Neural progenitor cell (in vitro differentiated cells): ENCODE measurements at regions not wholly inside any gene's neighbourhood (a gene's known extent, or its start where the extent isn't known, plus 50 kb on each side); places are given as distances from the start of the nearest gene placed in this dataset.

ENCODE experiments used
- DNase-seq: peaks from one replicate; pipeline ENCODE4 v3.0.0-alpha.2; 2016; ENCODE audit warnings: low spot score
- H2AFZ ChIP-seq: fragments of 200-600 bp; sonication (generic); replicated peaks from 2 replicates; pipeline ENCODE4 v1.6.1; 2016; ENCODE audit warnings: antibody characterized with exemption
- H3F3A ChIP-seq: fragments of 200-600 bp; sonication (generic); 2 replicates; pipeline ENCODE4 v1.6.1; 2016; ENCODE audit warnings: antibody characterized with exemption, low read depth
- H3K27ac ChIP-seq: fragments of 200-600 bp; sonication (generic); 2 replicates; pipeline ENCODE4 v1.5.1; 2016; ENCODE audit warnings: mild to moderate bottlenecking
- H3K27me3 ChIP-seq: fragments of 200-600 bp; sonication (generic); 2 replicates; pipeline ENCODE4 v1.6.1; 2016; ENCODE audit warnings: mild to moderate bottlenecking, moderate library complexity
- H3K36me3 ChIP-seq: fragments of 200-600 bp; sonication (generic); 2 replicates; pipeline ENCODE4 v1.5.1; 2016
- H3K4me1 ChIP-seq: fragments of 200-600 bp; sonication (generic); 2 replicates; pipeline ENCODE4 v1.6.1; 2016; ENCODE audit warnings: mixed run types
- H3K4me2 ChIP-seq: fragments of 200-600 bp; sonication (generic); 2 replicates; pipeline ENCODE4 v1.6.1; 2016
- H3K4me3 ChIP-seq: fragments of 200-600 bp; sonication (generic); 2 replicates; pipeline ENCODE4 v1.5.1; 2016
- H3K79me2 ChIP-seq: fragments of 200-600 bp; sonication (generic); 2 replicates; pipeline ENCODE4 v1.6.1; 2016; ENCODE audit warnings: low read depth
- H3K9ac ChIP-seq: fragments of 200-600 bp; sonication (generic); 2 replicates; pipeline ENCODE4 v1.6.1; 2016
- H3K9me3 ChIP-seq: fragments of 200-600 bp; sonication (generic); 2 replicates; pipeline ENCODE4 v1.5.1; 2016; ENCODE audit warnings: low read depth
- H4K20me1 ChIP-seq: fragments of 200-600 bp; sonication (generic); 2 replicates; pipeline ENCODE4 v1.6.1; 2016; ENCODE audit warnings: low read depth
- H3K27ac Mint-ChIP-seq: 3 replicates; pipeline ENCODE4 v1.8.0; 2021; ENCODE audit warnings: mixed read lengths
- H3K27me3 Mint-ChIP-seq: 2 replicates; pipeline ENCODE4 v1.8.0; 2022; ENCODE audit warnings: low read depth, mild to moderate bottlenecking, inconsistent platforms, moderate library complexity, mixed read lengths; ENCODE audit not compliant: insufficient read depth
- H3K36me3 Mint-ChIP-seq: 3 replicates; pipeline ENCODE4 v1.8.0; 2021; ENCODE audit warnings: mixed read lengths
- H3K4me1 Mint-ChIP-seq: 3 replicates; pipeline ENCODE4 v1.8.0; 2021; ENCODE audit warnings: mixed read lengths
- H3K4me3 Mint-ChIP-seq: 3 replicates; pipeline ENCODE4 v1.8.0; 2021; ENCODE audit warnings: mild to moderate bottlenecking, moderate library complexity, mixed read lengths
- H3K9me3 Mint-ChIP-seq: 3 replicates; pipeline ENCODE4 v1.8.0; 2020; ENCODE audit warnings: mixed read lengths
- EZH2 ChIP-seq: fragments of 200-600 bp; sonication (generic); IDR thresholded peaks from 2 replicates; pipeline ENCODE4 v1.6.1; 2017; ENCODE audit warnings: antibody characterized with exemption, mild to moderate bottlenecking, moderate library complexity
- EZH2phosphoT487 ChIP-seq: fragments of 200-600 bp; sonication (generic); IDR thresholded peaks from 2 replicates; pipeline ENCODE4 v1.6.1; 2017; ENCODE audit warnings: antibody characterized with exemption
- TF ChIP-seq, protein P1 (sequence below): fragments of 200-600 bp; sonication (generic); IDR thresholded peaks from 2 replicates; pipeline ENCODE4 v1.5.1; 2017; ENCODE audit warnings: antibody characterized with exemption, mild to moderate bottlenecking

DNA sequence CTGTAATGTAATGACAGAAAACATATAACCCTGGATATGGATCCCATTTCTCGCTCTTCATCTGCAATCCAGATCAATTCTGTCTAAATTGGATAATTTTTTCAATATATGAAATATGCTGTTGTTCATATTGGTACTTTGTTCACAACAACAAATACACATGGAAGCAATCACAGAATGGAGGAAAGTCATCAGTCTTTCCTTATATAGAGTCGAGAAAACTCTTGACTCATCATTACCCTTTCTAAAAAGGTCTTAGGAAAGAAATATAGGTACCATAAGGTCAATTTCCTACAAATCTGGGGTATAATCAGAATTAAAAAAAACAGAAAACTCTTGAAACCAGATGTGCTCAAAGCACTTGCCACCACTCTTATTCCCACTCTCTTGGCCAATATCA is 677.6 kb upstream of the ID4 start:
- TF ChIP-seq EZH2phosphoT487 = no peak
- TF ChIP-seq, protein P1, sequence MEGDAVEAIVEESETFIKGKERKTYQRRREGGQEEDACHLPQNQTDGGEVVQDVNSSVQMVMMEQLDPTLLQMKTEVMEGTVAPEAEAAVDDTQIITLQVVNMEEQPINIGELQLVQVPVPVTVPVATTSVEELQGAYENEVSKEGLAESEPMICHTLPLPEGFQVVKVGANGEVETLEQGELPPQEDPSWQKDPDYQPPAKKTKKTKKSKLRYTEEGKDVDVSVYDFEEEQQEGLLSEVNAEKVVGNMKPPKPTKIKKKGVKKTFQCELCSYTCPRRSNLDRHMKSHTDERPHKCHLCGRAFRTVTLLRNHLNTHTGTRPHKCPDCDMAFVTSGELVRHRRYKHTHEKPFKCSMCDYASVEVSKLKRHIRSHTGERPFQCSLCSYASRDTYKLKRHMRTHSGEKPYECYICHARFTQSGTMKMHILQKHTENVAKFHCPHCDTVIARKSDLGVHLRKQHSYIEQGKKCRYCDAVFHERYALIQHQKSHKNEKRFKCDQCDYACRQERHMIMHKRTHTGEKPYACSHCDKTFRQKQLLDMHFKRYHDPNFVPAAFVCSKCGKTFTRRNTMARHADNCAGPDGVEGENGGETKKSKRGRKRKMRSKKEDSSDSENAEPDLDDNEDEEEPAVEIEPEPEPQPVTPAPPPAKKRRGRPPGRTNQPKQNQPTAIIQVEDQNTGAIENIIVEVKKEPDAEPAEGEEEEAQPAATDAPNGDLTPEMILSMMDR = no peak
- no peak for TF ChIP-seq EZH2
- H3K4me1 ChIP-seq = no peaks in the 10 kb centered on the region
- no peaks in the 10 kb centered on the region for H3K27me3 ChIP-seq
- no peak overlapping the region for H3K27ac ChIP-seq
- Mint-ChIP-seq H3K27ac (no peak overlapping the region), H3K9me3 (peaks cover 6% of the 10 kb centered on the region), H3K27me3 (no peaks in the 10 kb centered on the region), H3K4me3 (no peak overlapping the region), H3K36me3 (no peaks in the 10 kb centered on the region), H3K4me1 (peaks cover 5% of the 10 kb centered on the region)
- DNase-seq = no peak
- H3K4me3 ChIP-seq = no peak overlapping the region
- H3K9me3 ChIP-seq = no peaks in the 10 kb centered on the region
- H3K79me2 ChIP-seq = no peaks in the 10 kb centered on the region
- no peak overlapping the region for H2AFZ ChIP-seq
- no peaks in the 10 kb centered on the region for H4K20me1 ChIP-seq
- H3F3A ChIP-seq = no peaks in the 10 kb centered on the region
- H3K4me2 ChIP-seq = no peak overlapping the region
- H3K36me3 ChIP-seq = no peaks in the 10 kb centered on the region
- no peak overlapping the region for H3K9ac ChIP-seq

DNA sequence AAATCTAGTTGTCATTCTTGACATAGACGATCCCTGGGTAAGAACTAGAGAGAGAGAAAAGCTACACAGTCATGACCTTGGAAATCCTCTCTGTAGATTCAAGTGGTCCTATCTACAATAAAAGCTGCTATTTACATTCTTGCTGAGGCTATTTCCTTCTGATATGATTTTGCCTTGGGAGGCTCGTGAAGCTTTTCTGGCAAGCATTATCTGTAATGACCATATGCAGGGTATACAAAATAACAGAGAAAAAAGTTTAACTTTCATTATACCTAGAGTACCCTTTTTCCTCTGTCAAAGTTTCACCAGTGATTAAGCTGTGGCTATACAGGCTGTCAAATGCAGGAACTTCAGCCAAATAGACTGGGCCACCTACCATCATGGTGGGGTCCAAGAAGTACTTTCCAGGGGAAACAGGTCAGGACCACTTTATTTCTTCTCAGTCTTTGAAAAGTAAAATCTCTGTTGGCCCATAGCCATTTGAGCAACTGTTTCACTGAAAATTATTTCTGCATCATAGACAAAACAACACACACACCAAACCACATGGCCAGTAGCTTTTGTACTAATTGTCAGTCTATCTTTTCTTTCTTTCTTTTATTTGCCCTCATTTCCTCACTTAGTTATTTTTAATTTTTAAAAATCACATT is 677.0 kb upstream of the ID4 start:
- Histone ChIP-seq H3K4me1 (no peaks in the 10 kb centered on the region), H3K27me3 (no peaks in the 10 kb centered on the region), H3K27ac (no peak overlapping the region), H3K9me3 (no peaks in the 10 kb centered on the region), H3K9ac (no peak overlapping the region), H3K79me2 (no peaks in the 10 kb centered on the region), H2AFZ (no peak overlapping the region), H3K4me3 (no peak overlapping the region), H3F3A (no peaks in the 10 kb centered on the region), H4K20me1 (no peaks in the 10 kb centered on the region), H3K36me3 (no peaks in the 10 kb centered on the region), H3K4me2 (no peak overlapping the region)
- DNase-seq = no peak
- Mint-ChIP-seq H3K36me3 (no peaks in the 10 kb centered on the region), H3K9me3 (peaks cover 6% of the 10 kb centered on the region), H3K27me3 (no peaks in the 10 kb centered on the region), H3K4me3 (no peak overlapping the region), H3K27ac (no peak overlapping the region), H3K4me1 (peaks cover 5% of the 10 kb centered on the region)
- no peak for TF ChIP-seq EZH2phosphoT487

DNA sequence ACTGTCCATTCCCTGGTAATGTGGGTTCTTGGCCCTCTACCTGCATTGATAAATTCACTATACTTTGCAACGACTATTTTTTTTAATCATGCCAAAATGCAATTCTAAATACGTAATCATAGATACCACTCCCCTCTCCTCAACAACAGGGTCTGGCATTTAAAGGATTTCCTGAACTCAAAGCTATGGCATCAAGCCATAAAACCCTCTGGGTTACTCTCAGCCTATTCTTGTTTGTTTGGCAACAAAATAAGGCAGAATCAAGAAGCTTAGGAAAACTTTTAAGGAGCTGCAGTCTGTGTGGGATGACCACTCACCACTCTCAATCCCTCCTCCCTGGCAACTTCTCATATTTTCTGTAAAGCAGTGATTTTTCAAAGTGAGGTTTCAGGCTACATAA is 669.9 kb upstream of the ID4 start:
- TF ChIP-seq, protein P1 = no peak
- no peak for TF ChIP-seq EZH2
- no peak for TF ChIP-seq EZH2phosphoT487
- Histone ChIP-seq H3K27me3 (no peaks in the 10 kb centered on the region), H3K36me3 (no peaks in the 10 kb centered on the region), H3K79me2 (no peaks in the 10 kb centered on the region), H3K9me3 (no peaks in the 10 kb centered on the region), H3K9ac (no peak overlapping the region), H4K20me1 (no peaks in the 10 kb centered on the region), H3F3A (no peaks in the 10 kb centered on the region), H3K27ac (no peak overlapping the region), H3K4me1 (no peaks in the 10 kb centered on the region), H3K4me2 (no peak overlapping the region), H3K4me3 (no peak overlapping the region), H2AFZ (no peak overlapping the region)
- peaks cover 6% of the 10 kb centered on the region for H3K9me3 Mint-ChIP-seq
- H3K27ac Mint-ChIP-seq = no peak overlapping the region
- no peak overlapping the region for H3K4me3 Mint-ChIP-seq
- H3K36me3 Mint-ChIP-seq = no peaks in the 10 kb centered on the region
- no peaks in the 10 kb centered on the region for H3K4me1 Mint-ChIP-seq
- H3K27me3 Mint-ChIP-seq = no peaks in the 10 kb centered on the region
- no peak for DNase-seq

DNA sequence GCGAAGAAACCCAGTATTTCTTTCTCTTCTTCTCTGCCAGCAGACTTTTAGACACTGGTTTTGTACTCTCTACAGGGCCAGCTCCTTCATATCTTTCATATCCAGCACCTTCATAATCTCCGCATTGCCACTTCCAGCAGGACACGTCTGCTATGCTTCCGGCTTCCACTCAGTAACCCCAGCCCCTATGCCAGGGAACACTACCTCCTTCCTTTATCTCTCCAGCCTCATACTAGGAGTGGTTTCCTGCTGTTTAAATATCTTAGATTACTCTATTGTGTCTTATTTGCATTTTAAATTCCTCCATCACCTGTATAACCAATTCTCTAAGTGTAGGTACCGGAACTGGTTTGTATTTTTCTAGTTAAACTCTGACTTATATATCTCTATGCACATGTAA is 667.8 kb upstream of the ID4 start:
- H3K9ac ChIP-seq = no peak overlapping the region
- no peak for DNase-seq

More for the DNA sequence above, 667.8 kb upstream of the ID4 start:
- Mint-ChIP-seq H3K9me3 (no peaks in the 10 kb centered on the region), H3K27me3 (no peaks in the 10 kb centered on the region), H3K27ac (no peak overlapping the region), H3K36me3 (no peaks in the 10 kb centered on the region), H3K4me1 (no peaks in the 10 kb centered on the region), H3K4me3 (no peak overlapping the region)
- Histone ChIP-seq H3K4me1 (no peaks in the 10 kb centered on the region), H3K9me3 (no peaks in the 10 kb centered on the region), H3K27me3 (no peaks in the 10 kb centered on the region), H4K20me1 (no peaks in the 10 kb centered on the region), H3F3A (no peaks in the 10 kb centered on the region), H3K4me3 (no peak overlapping the region), H3K36me3 (no peaks in the 10 kb centered on the region), H3K79me2 (no peaks in the 10 kb centered on the region), H3K4me2 (no peak overlapping the region), H2AFZ (no peak overlapping the region), H3K27ac (no peak overlapping the region)
- no peak for TF ChIP-seq EZH2
- TF ChIP-seq, protein P1 = no peak
- TF ChIP-seq EZH2phosphoT487 = no peak
